CD4-positive, alpha-beta T cell treated with Interleukin-17A for 4 hours (primary cell): ENCODE measurements at regions not wholly inside any gene's neighbourhood (a gene's known extent, or its start where the extent isn't known, plus 50 kb on each side); places are given as distances from the start of the nearest gene placed in this dataset.
"Not testable (repeated sequence)": the region's sequence is repeated elsewhere in the genome, so short reads cannot be mapped to it uniquely, and the experiment has no call there.

ENCODE experiments used
- DNase-seq: peaks from one replicate; pipeline ENCODE4 v3.0.0-alpha.2; 2020; ENCODE audit warnings: mixed read lengths

- DNase-seq = no peak
Observed at GRCh38 chr10:121339114-121339513, 259.1 kb downstream of the FGFR2 start.

- no peak for DNase-seq
Observed at GRCh38 chr10:121340271-121340831, 257.9 kb downstream of the FGFR2 start.

DNA sequence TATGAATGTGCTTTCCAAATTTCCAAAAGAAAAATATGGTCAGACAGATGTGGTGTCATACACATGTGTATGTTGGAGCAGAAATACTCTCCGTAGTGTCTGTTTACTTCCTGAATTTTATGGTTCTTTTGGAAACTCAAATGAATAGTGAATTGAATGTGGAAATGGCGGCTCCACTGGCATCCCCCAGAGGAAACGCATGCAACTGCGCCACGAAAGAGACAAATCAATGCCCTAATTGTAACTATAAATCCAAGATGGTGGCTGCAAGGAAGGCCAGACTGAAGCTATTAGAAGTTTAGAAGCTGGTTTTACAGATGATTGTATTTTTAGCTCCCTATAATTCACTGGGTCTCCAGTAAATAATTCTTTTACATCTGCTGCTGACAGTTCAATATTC lies 246.7 kb downstream of the FGFR2 start:
- DNase-seq = no peak

- DNase-seq = no peak
Observed at GRCh38 chr10:121352231-121352855, 245.9 kb downstream of the FGFR2 start.

GRCh38 chr10:121355161-121355560 lies 243.1 kb downstream of the FGFR2 start:
- no peak for DNase-seq

GRCh38 chr10:121356183-121356582 lies 242.1 kb downstream of the FGFR2 start:
- no peak for DNase-seq

GRCh38 chr10:121357401-121357800 lies 240.8 kb downstream of the FGFR2 start:
- no peak for DNase-seq

- no peak for DNase-seq
Observed at GRCh38 chr10:121362026-121362425, 236.2 kb downstream of the FGFR2 start.

GRCh38 chr10:121365566-121365965 lies 232.7 kb downstream of the FGFR2 start:
- no peak for DNase-seq

DNA sequence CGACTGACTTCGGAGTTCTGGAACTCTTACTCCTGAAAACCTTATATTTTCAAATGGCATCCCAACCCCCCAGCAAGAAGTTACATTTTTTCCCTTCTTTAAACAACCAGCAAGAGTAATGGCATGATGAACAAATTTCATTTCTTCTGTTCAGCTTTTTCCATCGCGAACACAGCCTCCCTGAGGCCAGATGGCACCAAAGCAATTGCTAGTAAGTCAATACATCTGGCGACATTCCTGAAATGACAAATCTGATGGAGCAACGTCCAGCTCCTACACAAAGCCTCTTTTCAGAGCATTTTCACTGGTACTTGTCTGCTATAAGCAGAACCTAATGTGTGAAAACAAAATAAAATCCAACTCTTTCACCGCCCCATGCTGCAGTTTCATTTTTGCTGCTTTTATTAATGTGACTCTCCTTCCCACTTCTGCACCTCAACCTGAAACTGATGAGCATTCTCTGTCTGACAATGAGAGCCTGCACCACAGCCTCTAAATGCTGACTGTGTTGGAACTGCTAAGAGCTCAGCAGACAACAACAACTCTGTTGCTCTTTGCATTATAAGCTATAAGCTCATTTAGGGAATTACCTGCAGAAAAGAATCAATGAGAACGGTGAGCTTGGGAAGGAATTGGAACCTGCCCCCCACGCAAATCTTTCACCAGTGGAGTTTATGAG lies 229.8 kb downstream of the FGFR2 start:
- no peak for DNase-seq

GRCh38 chr10:121369616-121370015 lies 228.6 kb downstream of the FGFR2 start:
- no peak for DNase-seq

DNA sequence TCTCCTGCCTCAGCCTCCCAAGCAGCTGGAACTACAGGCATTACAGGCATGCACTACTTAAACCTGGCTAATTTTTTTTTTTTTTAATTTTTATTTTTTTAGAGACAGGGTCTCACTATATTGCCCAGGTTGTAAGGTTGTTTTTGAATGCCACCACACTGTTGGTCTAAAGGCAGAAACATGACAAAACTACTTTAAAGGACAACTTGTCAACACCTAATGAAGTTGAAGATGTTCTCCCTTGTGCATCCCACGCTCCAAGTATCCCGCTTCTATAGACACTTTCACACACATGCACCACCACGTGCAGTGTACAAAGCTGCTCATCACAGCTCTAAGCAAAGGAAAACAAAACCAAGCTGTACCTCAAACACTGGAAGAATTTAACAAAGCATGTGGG lies 226.4 kb downstream of the FGFR2 start:
- DNase-seq = no peak

- DNase-seq = no peak
Observed at GRCh38 chr10:121373411-121373810, 224.8 kb downstream of the FGFR2 start.

DNA sequence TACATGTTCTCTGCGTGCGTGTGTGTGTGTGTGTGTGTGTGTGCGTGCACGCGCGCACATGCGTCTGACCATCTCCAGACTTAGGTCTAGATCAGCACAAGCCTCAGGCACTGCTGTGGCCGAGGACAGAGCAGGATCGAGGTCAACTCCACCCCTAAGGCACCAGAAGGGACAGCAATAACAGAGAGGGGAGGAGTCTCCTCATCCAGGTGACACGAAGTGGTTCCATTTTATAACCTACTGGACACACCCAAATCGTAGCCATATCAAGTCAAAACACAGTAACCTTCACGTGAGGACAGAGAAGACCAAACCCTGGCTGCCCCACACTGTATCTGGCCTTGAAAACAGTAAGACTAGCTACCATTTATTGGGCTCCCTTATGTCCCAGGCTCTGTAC lies 224.1 kb downstream of the FGFR2 start:
- DNase-seq = no peak

- no peak for DNase-seq
Observed at GRCh38 chr10:121375172-121375571, 223.1 kb downstream of the FGFR2 start.

DNA sequence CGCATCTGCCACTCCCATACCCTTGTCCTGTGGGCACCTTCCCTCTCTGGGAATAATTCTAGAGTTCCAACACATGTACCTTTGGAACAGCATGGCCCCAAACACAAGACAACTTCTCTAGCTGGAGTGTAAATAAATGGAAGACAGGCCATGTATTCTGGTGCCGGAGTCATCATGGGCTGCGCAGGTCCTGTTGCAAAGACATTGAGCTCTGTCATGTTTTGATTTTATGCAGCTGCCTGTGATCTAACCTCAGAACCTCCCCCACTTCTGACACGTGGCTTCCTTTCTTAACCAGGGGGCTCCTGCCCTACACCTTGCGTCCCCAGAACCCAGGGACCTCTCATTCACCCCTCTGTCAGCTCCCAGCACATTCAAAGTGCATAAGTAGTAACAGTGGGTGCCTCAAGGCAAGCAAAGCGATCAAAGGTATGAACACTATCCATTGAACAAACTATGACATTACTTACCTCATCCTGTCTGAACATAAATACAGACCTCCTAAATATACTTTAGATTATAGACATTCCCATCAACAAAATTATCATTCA lies 219.9 kb downstream of the FGFR2 start:
- no peak for DNase-seq

DNA sequence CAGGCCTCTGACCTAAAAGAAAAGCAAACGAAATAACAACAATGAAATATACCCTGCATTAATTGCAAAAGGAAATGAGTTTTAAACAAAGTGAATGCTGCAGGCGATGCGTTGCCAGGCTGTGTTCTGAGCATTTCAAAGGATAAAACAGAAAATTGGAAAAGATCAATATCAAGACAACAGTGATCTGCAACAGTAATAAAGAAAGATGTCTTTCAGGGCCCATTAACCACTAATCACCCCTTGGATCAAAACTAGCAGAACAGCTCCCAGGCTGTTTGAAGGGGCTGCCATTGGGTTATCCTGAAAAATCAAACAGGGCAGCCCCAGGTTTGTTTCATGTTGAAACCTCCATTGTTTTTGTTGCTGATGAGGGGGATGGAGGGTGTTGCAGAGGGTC lies 219.2 kb downstream of the FGFR2 start:
- DNase-seq = no peak

DNA sequence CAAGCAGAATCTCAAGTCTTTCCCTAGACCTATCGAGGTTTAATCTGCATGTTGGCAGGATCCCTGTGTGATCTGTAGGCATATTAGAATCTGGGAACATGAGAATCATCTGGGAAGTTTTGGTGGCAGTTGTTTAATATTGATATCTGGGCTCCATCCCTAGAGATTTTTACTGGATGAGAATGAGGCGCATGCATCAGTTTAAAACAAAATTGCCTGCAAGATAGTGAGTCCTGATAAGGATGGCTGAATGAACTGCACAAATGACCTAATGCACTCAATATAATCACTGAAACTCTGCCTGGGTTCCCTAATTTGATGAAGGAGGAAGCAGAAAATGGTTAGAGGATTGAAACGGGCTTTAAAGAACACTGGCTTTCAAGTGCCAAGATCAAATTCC lies 218.0 kb downstream of the FGFR2 start:
- DNase-seq = no peak

GRCh38 chr10:121382029-121382520 lies 216.2 kb downstream of the FGFR2 start:
- DNase-seq = not testable (repeated sequence)

DNA sequence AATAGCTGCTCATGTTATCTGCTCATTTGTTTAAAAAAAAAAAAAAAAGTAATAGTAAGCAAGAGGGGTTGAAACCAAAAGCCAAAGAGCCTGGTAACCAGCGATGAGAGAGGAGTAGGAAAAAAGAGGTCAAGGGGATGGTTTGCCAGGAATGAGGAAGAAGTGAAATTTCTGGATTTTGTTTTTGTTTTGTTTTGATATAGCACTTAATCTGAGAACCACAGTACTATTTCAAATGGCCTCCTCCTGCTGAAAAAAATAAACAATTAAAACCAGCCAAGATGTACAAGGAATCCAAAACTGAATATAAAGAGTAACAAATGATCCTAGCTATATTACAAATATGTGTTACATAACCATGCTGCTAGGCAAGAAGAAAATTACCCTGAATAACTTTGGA lies 213.1 kb downstream of the FGFR2 start:
- DNase-seq = no peak

DNA sequence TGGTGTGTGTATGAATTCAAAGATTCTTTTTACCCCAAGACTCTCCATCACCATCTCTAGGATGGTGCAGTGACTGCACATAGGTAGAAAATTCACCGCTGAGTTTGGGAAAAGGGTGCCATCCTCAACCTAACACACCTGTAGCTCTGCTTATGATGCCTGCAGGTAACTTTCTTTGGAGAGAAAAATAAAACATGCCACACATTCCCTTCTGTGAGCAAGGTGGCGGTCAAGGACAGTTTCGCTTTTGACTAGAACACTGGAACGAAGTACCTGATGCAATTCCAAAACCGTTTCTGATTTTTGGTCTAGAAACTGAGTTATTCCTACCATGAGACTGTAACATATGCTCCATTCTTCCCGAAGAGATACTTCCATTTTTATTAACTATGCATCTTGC lies 205.6 kb downstream of the FGFR2 start:
- DNase-seq = no peak

DNA sequence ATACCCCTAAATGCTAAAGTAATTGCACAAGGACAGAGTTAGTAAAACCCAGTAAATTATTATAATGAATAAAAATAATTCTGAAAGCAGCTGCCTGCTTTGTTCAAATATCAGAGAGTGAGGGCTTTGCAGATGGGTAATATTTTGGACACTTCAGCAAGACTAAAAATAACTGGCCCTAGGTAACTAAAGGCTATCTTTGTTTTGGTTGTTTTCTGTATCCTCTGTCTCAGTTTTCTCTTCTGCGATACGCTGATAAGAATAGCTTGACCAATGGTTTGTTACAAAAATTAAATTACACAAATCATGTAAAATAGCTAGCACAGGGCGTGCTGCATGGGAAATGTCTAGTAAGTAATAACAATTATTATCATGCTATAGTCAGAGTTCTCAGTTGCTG lies 204.7 kb downstream of the FGFR2 start:
- no peak for DNase-seq

DNA sequence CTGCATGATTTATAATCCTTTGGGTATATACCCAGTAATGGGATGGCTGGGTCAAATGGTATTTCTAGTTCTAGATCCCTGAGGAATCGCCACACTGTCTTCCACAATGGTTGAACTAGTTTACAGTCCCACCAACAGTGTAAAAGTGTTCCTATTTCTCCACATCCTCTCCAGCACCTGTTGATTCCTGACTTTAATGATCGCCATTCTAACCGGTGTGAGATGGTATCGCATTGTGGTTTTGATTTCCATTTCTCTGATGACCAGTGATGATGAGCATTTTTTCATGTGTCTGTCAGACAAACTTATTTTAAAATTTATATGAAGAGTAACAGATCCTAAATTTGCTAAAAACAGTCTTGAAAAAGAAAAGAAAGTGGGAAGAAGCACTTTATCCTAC lies 197.7 kb downstream of the FGFR2 start:
- not testable (repeated sequence) for DNase-seq

DNA sequence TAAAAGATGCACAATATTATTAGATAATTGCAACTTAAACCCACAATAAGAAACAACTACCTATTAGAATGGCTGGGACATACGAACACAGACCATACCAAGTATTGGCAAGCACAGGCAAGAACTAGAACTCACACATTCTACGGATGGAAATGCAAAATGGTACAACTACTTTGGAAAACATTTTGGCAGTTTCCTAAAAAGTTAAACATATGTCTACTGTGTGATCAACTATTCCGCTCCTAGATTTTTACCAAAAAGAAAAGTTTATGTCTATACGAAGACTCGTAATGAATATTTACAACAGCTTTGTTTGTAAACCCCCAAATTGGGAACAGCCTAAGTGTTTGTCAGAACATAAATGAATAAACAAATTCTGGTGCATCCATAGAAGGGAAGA lies 194.7 kb downstream of the FGFR2 start:
- DNase-seq = no peak
